IPS-18c (cell line): ENCODE measurements at regions not wholly inside any gene's neighbourhood (a gene's known extent, or its start where the extent isn't known, plus 50 kb on each side); places are given as distances from the start of the nearest gene placed in this dataset.
"Not testable (repeated sequence)": the region's sequence is repeated elsewhere in the genome, so short reads cannot be mapped to it uniquely, and the experiment has no call there.

Source experiments
- H3K4me3 ChIP-seq: 2 replicates; pipeline ENCODE4 v1.7.0; 2013; ENCODE audit warnings: low read depth, mild to moderate bottlenecking, low read length, moderate library complexity; ENCODE audit not compliant: insufficient read depth
- H3K9me3 ChIP-seq: one replicate; pipeline ENCODE4 v1.6.1; 2013; ENCODE audit warnings: mild to moderate bottlenecking, low read length, moderate library complexity; ENCODE audit not compliant: control insufficient read depth, insufficient read depth

GRCh38 chr4:84249521-84249920 is 249.6 kb downstream of the NKX6-1 start:
- Histone ChIP-seq H3K4me3 (no peak overlapping the region), H3K9me3 (no peaks in the 10 kb centered on the region)

- not testable (repeated sequence) for H3K9me3 ChIP-seq, H3K4me3 ChIP-seq
These were observed 254.1 kb downstream of the NKX6-1 start for GRCh38 chr4:84245042-84245441.

GRCh38 chr4:84244346-84244801 is 254.7 kb downstream of the NKX6-1 start:
- not testable (repeated sequence) for H3K4me3 ChIP-seq, H3K9me3 ChIP-seq

- H3K9me3 ChIP-seq = no peaks in the 10 kb centered on the region
- no peak overlapping the region for H3K4me3 ChIP-seq
These were observed 255.4 kb downstream of the NKX6-1 start for GRCh38 chr4:84243685-84244084.

GRCh38 chr4:84239278-84239845 is 259.7 kb downstream of the NKX6-1 start:
- H3K9me3 ChIP-seq = no peaks in the 10 kb centered on the region
- H3K4me3 ChIP-seq = no peak overlapping the region

GRCh38 chr4:84238247-84239090 is 260.6 kb downstream of the NKX6-1 start:
- Histone ChIP-seq H3K4me3 (no peak overlapping the region), H3K9me3 (no peaks in the 10 kb centered on the region)

GRCh38 chr4:84237008-84237407 is 262.1 kb downstream of the NKX6-1 start:
- H3K9me3 ChIP-seq = no peaks in the 10 kb centered on the region
- no peak overlapping the region for H3K4me3 ChIP-seq

- Histone ChIP-seq H3K4me3 (no peak overlapping the region), H3K9me3 (no peaks in the 10 kb centered on the region)
These were observed 263.8 kb downstream of the NKX6-1 start for GRCh38 chr4:84235126-84235944.

GRCh38 chr4:84232309-84233095 is 266.6 kb downstream of the NKX6-1 start:
- no peak overlapping the region for H3K4me3 ChIP-seq
- no peaks in the 10 kb centered on the region for H3K9me3 ChIP-seq

- no peak overlapping the region for H3K4me3 ChIP-seq
- H3K9me3 ChIP-seq = no peaks in the 10 kb centered on the region
These were observed 267.5 kb downstream of the NKX6-1 start for GRCh38 chr4:84231539-84232055.

GRCh38 chr4:84224522-84224921 is 274.6 kb downstream of the NKX6-1 start:
- H3K9me3 ChIP-seq = no peaks in the 10 kb centered on the region

GRCh38 chr4:84221704-84222103 is 277.4 kb downstream of the NKX6-1 start:
- H3K4me3 ChIP-seq = no peak overlapping the region

More at GRCh38 chr4:84224522-84224921, 274.6 kb downstream of the NKX6-1 start:
- no peak overlapping the region for H3K4me3 ChIP-seq

GRCh38 chr4:84220990-84221389 is 278.1 kb downstream of the NKX6-1 start:
- Histone ChIP-seq H3K9me3 (no peaks in the 10 kb centered on the region), H3K4me3 (no peak overlapping the region)

More at GRCh38 chr4:84221704-84222103, 277.4 kb downstream of the NKX6-1 start:
- no peaks in the 10 kb centered on the region for H3K9me3 ChIP-seq

- no peak overlapping the region for H3K4me3 ChIP-seq
- no peaks in the 10 kb centered on the region for H3K9me3 ChIP-seq
These were observed 279.4 kb downstream of the NKX6-1 start for GRCh38 chr4:84219656-84220055.

- H3K9me3 ChIP-seq = no peaks in the 10 kb centered on the region
- no peak overlapping the region for H3K4me3 ChIP-seq
These were observed 281.1 kb downstream of the NKX6-1 start for GRCh38 chr4:84218031-84218430.

GRCh38 chr4:84215217-84215616 is 283.9 kb downstream of the NKX6-1 start:
- no peaks in the 10 kb centered on the region for H3K9me3 ChIP-seq
- H3K4me3 ChIP-seq = no peak overlapping the region

GRCh38 chr4:84206226-84206625 is 292.9 kb downstream of the NKX6-1 start:
- not testable (repeated sequence) for H3K9me3 ChIP-seq, H3K4me3 ChIP-seq
